ENCODE measurements at regions not wholly inside any gene's neighbourhood (a gene's known extent, or its start where the extent isn't known, plus 50 kb on each side); places are given as distances from the start of the nearest gene placed in this dataset.
"Not testable (repeated sequence)": the region's sequence is repeated elsewhere in the genome, so short reads cannot be mapped to it uniquely, and the experiment has no call there.

DNA sequence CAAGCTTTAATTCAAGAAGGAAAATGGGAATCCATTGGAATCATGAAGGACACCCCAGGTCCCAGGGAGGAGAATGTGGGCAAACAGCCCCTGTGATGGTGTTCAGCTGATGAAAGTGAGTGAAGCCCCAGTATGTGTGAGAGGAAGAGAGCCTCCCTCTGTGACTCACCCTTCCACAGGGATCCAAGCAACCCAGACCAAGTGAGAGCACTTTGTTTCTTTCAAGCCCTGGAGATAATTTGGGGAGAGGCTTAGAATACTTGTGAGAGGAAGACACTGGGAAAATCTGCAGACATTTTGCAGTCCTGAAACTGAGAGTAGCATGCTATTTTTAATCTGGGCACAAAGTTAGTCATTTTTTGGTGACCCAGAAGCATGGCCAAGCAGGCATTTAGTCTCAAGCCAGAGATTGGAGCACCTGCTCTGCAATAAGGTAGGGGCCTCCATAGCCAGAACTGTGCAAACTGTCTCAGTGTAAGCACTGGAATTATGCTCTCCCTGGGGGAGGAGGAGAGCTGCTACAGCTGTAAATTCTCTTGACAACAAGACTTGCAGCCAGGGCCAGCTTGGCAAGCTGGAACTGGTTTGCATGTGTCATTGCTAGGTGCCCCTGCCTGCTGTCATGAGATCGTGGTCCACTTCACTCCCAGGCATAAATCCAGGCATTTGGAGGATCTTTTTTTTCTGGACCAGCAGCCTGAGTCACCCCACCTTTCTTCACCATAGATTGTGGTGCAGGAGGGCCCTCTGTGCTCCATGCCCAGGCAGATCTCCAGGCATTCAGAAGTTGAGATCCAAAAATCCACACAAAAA is 537.8 kb upstream of the DPPA4 start:
- TF ChIP-seq, protein P1, sequence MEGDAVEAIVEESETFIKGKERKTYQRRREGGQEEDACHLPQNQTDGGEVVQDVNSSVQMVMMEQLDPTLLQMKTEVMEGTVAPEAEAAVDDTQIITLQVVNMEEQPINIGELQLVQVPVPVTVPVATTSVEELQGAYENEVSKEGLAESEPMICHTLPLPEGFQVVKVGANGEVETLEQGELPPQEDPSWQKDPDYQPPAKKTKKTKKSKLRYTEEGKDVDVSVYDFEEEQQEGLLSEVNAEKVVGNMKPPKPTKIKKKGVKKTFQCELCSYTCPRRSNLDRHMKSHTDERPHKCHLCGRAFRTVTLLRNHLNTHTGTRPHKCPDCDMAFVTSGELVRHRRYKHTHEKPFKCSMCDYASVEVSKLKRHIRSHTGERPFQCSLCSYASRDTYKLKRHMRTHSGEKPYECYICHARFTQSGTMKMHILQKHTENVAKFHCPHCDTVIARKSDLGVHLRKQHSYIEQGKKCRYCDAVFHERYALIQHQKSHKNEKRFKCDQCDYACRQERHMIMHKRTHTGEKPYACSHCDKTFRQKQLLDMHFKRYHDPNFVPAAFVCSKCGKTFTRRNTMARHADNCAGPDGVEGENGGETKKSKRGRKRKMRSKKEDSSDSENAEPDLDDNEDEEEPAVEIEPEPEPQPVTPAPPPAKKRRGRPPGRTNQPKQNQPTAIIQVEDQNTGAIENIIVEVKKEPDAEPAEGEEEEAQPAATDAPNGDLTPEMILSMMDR (IDR thresholded peaks at IDR 0.05; ENCODE audit: poor library complexity, severe bottlenecking), result no peak
- TF ChIP-seq EP300 (conservative IDR thresholded peaks at IDR 0.05; ENCODE audit: poor library complexity, severe bottlenecking) (no peak), SMC3 (conservative IDR thresholded peaks at IDR 0.05; ENCODE audit: poor library complexity) (no peak), EZH2 (IDR thresholded peaks at IDR 0.05; ENCODE audit: borderline replicate concordance, insufficient read depth, low read length, poor library complexity, severe bottlenecking) (no peak), RAD21 (conservative IDR thresholded peaks at IDR 0.05) (no peak), TAF1 (IDR thresholded peaks at IDR 0.05; ENCODE audit: low read depth) (no peak), POLR2AphosphoS5 (IDR thresholded peaks at IDR 0.05) (no peak), MXI1 (conservative IDR thresholded peaks at IDR 0.05; ENCODE audit: poor library complexity, severe bottlenecking) (no peak)
- TF ChIP-seq, protein P2, sequence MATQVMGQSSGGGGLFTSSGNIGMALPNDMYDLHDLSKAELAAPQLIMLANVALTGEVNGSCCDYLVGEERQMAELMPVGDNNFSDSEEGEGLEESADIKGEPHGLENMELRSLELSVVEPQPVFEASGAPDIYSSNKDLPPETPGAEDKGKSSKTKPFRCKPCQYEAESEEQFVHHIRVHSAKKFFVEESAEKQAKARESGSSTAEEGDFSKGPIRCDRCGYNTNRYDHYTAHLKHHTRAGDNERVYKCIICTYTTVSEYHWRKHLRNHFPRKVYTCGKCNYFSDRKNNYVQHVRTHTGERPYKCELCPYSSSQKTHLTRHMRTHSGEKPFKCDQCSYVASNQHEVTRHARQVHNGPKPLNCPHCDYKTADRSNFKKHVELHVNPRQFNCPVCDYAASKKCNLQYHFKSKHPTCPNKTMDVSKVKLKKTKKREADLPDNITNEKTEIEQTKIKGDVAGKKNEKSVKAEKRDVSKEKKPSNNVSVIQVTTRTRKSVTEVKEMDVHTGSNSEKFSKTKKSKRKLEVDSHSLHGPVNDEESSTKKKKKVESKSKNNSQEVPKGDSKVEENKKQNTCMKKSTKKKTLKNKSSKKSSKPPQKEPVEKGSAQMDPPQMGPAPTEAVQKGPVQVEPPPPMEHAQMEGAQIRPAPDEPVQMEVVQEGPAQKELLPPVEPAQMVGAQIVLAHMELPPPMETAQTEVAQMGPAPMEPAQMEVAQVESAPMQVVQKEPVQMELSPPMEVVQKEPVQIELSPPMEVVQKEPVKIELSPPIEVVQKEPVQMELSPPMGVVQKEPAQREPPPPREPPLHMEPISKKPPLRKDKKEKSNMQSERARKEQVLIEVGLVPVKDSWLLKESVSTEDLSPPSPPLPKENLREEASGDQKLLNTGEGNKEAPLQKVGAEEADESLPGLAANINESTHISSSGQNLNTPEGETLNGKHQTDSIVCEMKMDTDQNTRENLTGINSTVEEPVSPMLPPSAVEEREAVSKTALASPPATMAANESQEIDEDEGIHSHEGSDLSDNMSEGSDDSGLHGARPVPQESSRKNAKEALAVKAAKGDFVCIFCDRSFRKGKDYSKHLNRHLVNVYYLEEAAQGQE (IDR thresholded peaks at IDR 0.05; ENCODE audit: borderline replicate concordance), result no peak
- no peak overlapping the region for H3K9ac ChIP-seq (ENCODE audit: low read length)
- H3K27ac ChIP-seq (ENCODE audit: low read length), result no peak overlapping the region
- no peaks in the 10 kb centered on the region for H4K20me1 ChIP-seq (ENCODE audit: insufficient read depth)
- H3K36me3 ChIP-seq (ENCODE audit: insufficient read depth, low read length), result no peaks in the 10 kb centered on the region
- H3F3A ChIP-seq (ENCODE audit: insufficient read depth, low read length, poor library complexity, severe bottlenecking), result no peaks in the 10 kb centered on the region
- no peaks in the 10 kb centered on the region for H3K9me3 ChIP-seq (ENCODE audit: low read length)
- no peaks in the 10 kb centered on the region for H3K79me2 ChIP-seq (replicated peaks; ENCODE audit: insufficient read depth, low read length)
- H3K4me2 ChIP-seq (ENCODE audit: low read length), result no peak overlapping the region
- no peak overlapping the region for H3K4me3 ChIP-seq (ENCODE audit: low read length)
- H2AFZ ChIP-seq (ENCODE audit: low read depth, low read length), result no peak overlapping the region
- no peaks in the 10 kb centered on the region for H3K9me2 ChIP-seq (ENCODE audit: insufficient read depth, low read length)
- H3K27me3 ChIP-seq (ENCODE audit: insufficient read depth, low read depth, low read length), result no peaks in the 10 kb centered on the region

DNA sequence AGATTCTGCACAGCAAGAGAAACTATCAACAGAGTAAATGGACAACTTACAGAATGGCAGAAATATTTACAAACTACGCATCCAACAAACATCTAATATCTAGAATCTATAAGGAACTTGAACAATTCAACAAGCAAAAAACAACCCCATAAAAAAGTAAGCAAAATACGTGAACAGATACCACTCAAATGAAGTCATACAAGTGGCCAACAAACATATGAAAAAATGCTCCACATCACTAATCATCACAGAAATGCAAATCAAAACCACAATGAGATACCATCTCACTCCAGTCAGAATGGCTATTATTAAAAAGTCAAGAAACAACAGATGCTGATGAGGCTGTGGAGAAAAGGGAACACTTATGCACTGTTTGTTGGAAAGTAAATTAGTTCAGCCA is 540.3 kb upstream of the DPPA4 start:
- H2AFZ ChIP-seq (ENCODE audit: low read depth, low read length); H3K9ac ChIP-seq (ENCODE audit: low read length); H3K4me3 ChIP-seq (ENCODE audit: low read length); H3K9me3 ChIP-seq (ENCODE audit: low read length); H3F3A ChIP-seq (ENCODE audit: insufficient read depth, low read length, poor library complexity, severe bottlenecking); H3K4me2 ChIP-seq (ENCODE audit: low read length); H3K9me2 ChIP-seq (ENCODE audit: insufficient read depth, low read length); H3K79me2 ChIP-seq (replicated peaks; ENCODE audit: insufficient read depth, low read length); H4K20me1 ChIP-seq (ENCODE audit: insufficient read depth); H3K27ac ChIP-seq (ENCODE audit: low read length); H3K27me3 ChIP-seq (ENCODE audit: insufficient read depth, low read depth, low read length); H3K36me3 ChIP-seq (ENCODE audit: insufficient read depth, low read length): not testable (repeated sequence)
